Central memory CD8-positive, alpha-beta T cell (primary cell): ENCODE measurements at regions not wholly inside any gene's neighbourhood (a gene's known extent, or its start where the extent isn't known, plus 50 kb on each side); places are given as distances from the start of the nearest gene placed in this dataset.

Experiments used
- ATAC-seq: fragments of 150-1000 bp; cut with Tn5 transposase; replicated peaks from 2 replicates; pipeline ENCODE4 v1.10.0; 2022; ENCODE audit warnings: mild to moderate bottlenecking, moderate FRiP score, moderate number of reproducible peaks; ENCODE audit not compliant: poor library complexity, severe bottlenecking; ENCODE audit errors: extremely low read depth
- DNase-seq, 2 donors: peaks; one replicate each; pipeline ENCODE4 v3.0.0; 2021; ENCODE audit warnings: low spot score in 2 of 2
- H3K27ac Mint-ChIP-seq: one replicate; pipeline ENCODE4 v1.8.0; 2022; ENCODE audit warnings: low read depth, mild to moderate bottlenecking, moderate library complexity, mixed read lengths
- H3K27me3 Mint-ChIP-seq: one replicate; pipeline ENCODE4 v1.8.0; 2022; ENCODE audit warnings: mixed read lengths
- H3K36me3 Mint-ChIP-seq: one replicate; pipeline ENCODE4 v1.8.0; 2022; ENCODE audit warnings: mild to moderate bottlenecking, moderate library complexity, mixed read lengths; ENCODE audit not compliant: insufficient read depth
- H3K4me1 Mint-ChIP-seq: one replicate; pipeline ENCODE4 v1.8.0; 2022; ENCODE audit warnings: mixed read lengths
- H3K4me3 Mint-ChIP-seq: one replicate; pipeline ENCODE4 v1.8.0; 2022; ENCODE audit warnings: mild to moderate bottlenecking, moderate library complexity, mixed read lengths
- H3K9me3 Mint-ChIP-seq: one replicate; pipeline ENCODE4 v1.8.0; 2022; ENCODE audit warnings: mixed read lengths

DNA sequence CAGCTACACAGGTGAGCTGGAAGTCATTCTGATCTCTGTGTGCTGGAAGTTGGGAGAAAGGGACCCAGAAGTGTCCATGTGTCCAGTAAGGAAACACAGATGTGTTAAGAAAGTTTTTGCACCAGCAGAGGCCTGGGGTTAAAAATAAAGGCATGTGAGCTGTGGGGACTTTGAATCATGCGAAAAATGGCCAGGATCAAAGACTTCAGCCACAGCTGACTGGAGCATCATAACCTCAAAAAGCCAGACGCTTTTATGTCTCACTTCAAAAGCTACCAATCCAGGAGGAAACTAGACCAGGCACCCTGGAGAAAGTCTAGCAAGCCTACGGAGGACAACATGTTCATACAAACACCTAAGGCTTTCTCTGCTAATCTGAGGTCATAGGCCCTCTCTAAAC is 503.6 kb upstream of the REG3G start:
- H3K27me3 Mint-ChIP-seq: no peaks in the 10 kb centered on the region
- H3K36me3 Mint-ChIP-seq: no peaks in the 10 kb centered on the region
- DNase-seq (no peak), ATAC-seq (no peak)
- H3K9me3 Mint-ChIP-seq: peaks cover 11% of the 10 kb centered on the region
- H3K27ac Mint-ChIP-seq: no peak overlapping the region
- H3K4me1 Mint-ChIP-seq: no peaks in the 10 kb centered on the region
- no peak overlapping the region for H3K4me3 Mint-ChIP-seq

- H3K27ac Mint-ChIP-seq: no peak overlapping the region
- H3K27me3 Mint-ChIP-seq: no peaks in the 10 kb centered on the region
- no peak overlapping the region for H3K4me3 Mint-ChIP-seq
- ATAC-seq (no peak), DNase-seq (no peak)
- no peaks in the 10 kb centered on the region for H3K4me1 Mint-ChIP-seq
- H3K9me3 Mint-ChIP-seq: peaks cover 18% of the 10 kb centered on the region
- no peaks in the 10 kb centered on the region for H3K36me3 Mint-ChIP-seq
Observed at GRCh38 chr2:78532762-78533379, 492.6 kb upstream of the REG3G start.

DNA sequence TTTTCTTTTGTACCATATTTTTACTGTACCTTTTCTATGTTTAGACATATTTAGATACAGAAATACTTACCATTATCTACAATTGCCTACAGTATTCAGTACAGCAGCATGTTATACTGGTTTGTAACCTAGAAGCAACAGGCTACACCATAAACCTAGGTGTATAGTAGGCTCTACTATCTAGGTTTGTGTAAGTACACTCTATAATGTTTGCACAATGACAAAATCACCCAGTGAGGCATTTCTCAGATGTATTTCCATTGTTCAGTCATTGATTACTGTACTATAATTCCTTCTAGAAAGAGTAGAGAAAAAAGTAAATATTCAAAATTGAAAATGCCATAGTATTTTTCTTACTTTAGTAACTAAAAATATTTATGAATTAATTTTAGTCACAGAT is 490.1 kb upstream of the REG3G start:
- Mint-ChIP-seq H3K4me1 (no peaks in the 10 kb centered on the region), H3K27me3 (no peaks in the 10 kb centered on the region), H3K9me3 (peaks cover 5% of the 10 kb centered on the region), H3K36me3 (no peaks in the 10 kb centered on the region), H3K27ac (no peak overlapping the region), H3K4me3 (no peak overlapping the region)
- ATAC-seq: no peak
- no peak for DNase-seq

- no peak for DNase-seq
- no peaks in the 10 kb centered on the region for H3K27me3 Mint-ChIP-seq
- H3K4me3 Mint-ChIP-seq: no peak overlapping the region
- H3K9me3 Mint-ChIP-seq: peaks cover 16% of the 10 kb centered on the region
- no peaks in the 10 kb centered on the region for H3K36me3 Mint-ChIP-seq
- H3K4me1 Mint-ChIP-seq: no peaks in the 10 kb centered on the region
- no peak overlapping the region for H3K27ac Mint-ChIP-seq
- ATAC-seq: no peak
Observed at GRCh38 chr2:78538322-78538721, 487.2 kb upstream of the REG3G start.

GRCh38 chr2:78540255-78540654 is 485.2 kb upstream of the REG3G start:
- H3K4me3 Mint-ChIP-seq: no peak overlapping the region
- H3K27me3 Mint-ChIP-seq: no peaks in the 10 kb centered on the region
- ATAC-seq (no peak), DNase-seq (no peak)
- peaks cover 16% of the 10 kb centered on the region for H3K9me3 Mint-ChIP-seq
- H3K36me3 Mint-ChIP-seq: peaks cover 1% of the 10 kb centered on the region
- H3K27ac Mint-ChIP-seq: no peak overlapping the region
- no peaks in the 10 kb centered on the region for H3K4me1 Mint-ChIP-seq

GRCh38 chr2:78541088-78541450 is 484.4 kb upstream of the REG3G start:
- no peak for DNase-seq
- Mint-ChIP-seq H3K4me1 (no peaks in the 10 kb centered on the region), H3K27ac (no peak overlapping the region), H3K9me3 (peaks cover 24% of the 10 kb centered on the region), H3K27me3 (no peaks in the 10 kb centered on the region), H3K36me3 (peaks cover 1% of the 10 kb centered on the region), H3K4me3 (no peak overlapping the region)
- no peak for ATAC-seq

- Mint-ChIP-seq H3K36me3 (peaks cover 1% of the 10 kb centered on the region), H3K27ac (no peak overlapping the region), H3K27me3 (no peaks in the 10 kb centered on the region), H3K9me3 (peaks cover 24% of the 10 kb centered on the region), H3K4me3 (no peak overlapping the region), H3K4me1 (no peaks in the 10 kb centered on the region)
- ATAC-seq (no peak), DNase-seq (no peak)
Observed at GRCh38 chr2:78541451-78542267, 483.8 kb upstream of the REG3G start.

DNA sequence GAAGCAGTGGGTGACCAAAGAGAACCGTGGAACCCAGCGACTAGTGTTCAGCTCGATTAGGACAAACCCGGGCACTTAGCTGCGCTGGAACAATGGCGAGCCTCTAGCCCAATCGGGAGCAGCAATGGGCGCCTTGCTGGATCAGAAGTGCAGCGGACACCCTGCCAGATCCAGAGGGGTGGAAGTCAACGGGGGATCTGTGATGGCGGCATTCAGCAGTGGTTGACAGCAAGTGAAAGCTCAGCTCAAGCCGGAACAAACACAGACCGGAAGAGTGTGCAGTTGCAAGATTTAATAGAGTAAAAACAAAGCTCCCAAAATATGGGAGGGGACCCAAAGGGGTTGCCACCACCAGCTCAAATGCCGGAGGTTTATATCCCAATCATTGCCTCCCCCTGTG is 478.7 kb upstream of the REG3G start:
- ATAC-seq (no peak), DNase-seq (no peak)
- no peak overlapping the region for H3K27ac Mint-ChIP-seq
- H3K4me1 Mint-ChIP-seq: no peaks in the 10 kb centered on the region
- H3K9me3 Mint-ChIP-seq: peaks cover 47% of the 10 kb centered on the region
- H3K36me3 Mint-ChIP-seq: peaks cover 1% of the 10 kb centered on the region
- no peaks in the 10 kb centered on the region for H3K27me3 Mint-ChIP-seq
- no peak overlapping the region for H3K4me3 Mint-ChIP-seq

DNA sequence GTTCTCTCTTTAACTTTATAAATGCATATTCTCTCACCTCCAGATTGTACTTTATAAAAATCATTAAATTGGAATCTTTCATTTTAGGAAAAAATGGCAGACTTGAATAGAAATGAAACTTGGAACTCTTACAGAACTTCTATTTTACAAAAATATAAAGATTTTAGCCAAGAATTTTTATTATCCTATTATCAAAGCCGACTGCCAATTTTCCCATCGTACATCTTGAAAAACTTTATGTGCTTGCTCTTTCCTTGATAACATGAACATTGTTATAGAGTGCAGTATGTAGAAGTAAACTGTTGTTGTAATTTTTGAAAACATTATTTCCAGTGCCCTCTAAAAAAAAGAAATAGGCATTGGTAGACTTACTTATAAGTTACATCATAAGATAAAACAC is 475.7 kb upstream of the REG3G start:
- Mint-ChIP-seq H3K36me3 (no peaks in the 10 kb centered on the region), H3K9me3 (peaks cover 53% of the 10 kb centered on the region), H3K27me3 (no peaks in the 10 kb centered on the region), H3K4me1 (no peaks in the 10 kb centered on the region), H3K4me3 (no peak overlapping the region), H3K27ac (no peak overlapping the region)
- DNase-seq (no peak), ATAC-seq (no peak)

DNA sequence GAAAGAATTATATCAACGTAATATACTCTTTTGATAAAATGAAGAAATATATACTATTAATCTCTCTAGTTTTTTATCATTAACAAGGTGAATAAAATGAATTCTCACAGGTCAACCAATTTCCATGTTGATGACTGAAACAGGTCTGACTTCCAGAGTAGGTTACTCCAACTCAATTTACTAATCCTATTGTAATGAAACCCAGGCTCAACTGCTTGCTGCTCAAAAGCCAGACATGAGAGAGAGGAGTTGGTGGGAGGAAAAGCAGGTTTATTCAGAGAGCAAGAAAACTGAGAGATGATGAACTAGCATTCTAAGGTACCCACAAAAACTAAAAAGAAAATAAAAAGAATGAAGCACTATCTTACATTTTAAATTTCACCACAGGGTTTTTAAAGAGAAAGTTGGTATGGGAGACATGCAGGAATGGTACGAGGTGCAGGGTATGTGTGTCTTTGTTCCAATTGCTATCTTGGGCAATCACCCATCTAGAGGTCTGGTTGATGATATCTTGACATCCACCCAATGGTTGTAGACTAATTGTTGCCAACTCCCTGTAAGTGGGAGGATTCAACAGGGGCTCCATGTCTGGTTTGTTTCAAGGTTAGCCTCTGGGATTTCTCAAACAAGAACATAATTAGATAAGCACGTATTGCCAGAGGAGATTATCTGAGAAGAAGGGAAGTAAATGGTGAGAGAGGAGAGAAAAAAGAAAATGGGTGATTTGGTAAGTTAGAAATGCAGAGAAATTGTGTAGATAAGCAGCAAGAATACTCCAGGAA is 471.4 kb upstream of the REG3G start:
- peaks cover 32% of the 10 kb centered on the region for H3K9me3 Mint-ChIP-seq
- DNase-seq: no peak
- no peaks in the 10 kb centered on the region for H3K27me3 Mint-ChIP-seq
- no peak overlapping the region for H3K4me3 Mint-ChIP-seq
- no peaks in the 10 kb centered on the region for H3K4me1 Mint-ChIP-seq
- no peak overlapping the region for H3K27ac Mint-ChIP-seq
- H3K36me3 Mint-ChIP-seq: no peaks in the 10 kb centered on the region
- no peak for ATAC-seq

DNA sequence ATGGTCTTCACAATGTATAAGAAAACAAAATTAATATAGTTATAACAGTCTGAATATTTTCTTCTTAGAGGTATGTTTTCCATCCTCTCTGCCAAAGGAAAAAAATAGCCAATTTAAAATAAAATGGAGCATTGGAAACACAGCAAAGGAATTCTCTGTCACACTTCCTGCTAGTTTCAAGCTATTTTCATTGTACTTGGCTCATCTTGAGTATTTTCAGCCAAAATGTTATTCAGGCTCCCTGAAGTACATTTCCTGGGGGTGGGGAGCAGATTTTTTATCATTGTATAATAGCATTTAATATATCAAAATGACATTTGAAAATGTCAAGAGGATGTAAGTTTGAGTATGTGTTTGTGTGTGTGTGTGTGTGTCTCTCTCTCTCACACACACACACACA is 463.6 kb upstream of the REG3G start:
- ATAC-seq (no peak), DNase-seq (no peak)
- H3K27me3 Mint-ChIP-seq: no peaks in the 10 kb centered on the region
- H3K27ac Mint-ChIP-seq: no peak overlapping the region
- no peaks in the 10 kb centered on the region for H3K36me3 Mint-ChIP-seq
- H3K4me3 Mint-ChIP-seq: no peak overlapping the region
- H3K9me3 Mint-ChIP-seq: peaks cover 11% of the 10 kb centered on the region
- H3K4me1 Mint-ChIP-seq: no peaks in the 10 kb centered on the region

- no peak overlapping the region for H3K27ac Mint-ChIP-seq
- H3K4me1 Mint-ChIP-seq: no peaks in the 10 kb centered on the region
- DNase-seq (no peak), ATAC-seq (no peak)
- no peaks in the 10 kb centered on the region for H3K36me3 Mint-ChIP-seq
- H3K9me3 Mint-ChIP-seq: peaks cover 17% of the 10 kb centered on the region
- no peaks in the 10 kb centered on the region for H3K27me3 Mint-ChIP-seq
- H3K4me3 Mint-ChIP-seq: no peak overlapping the region
Observed at GRCh38 chr2:78564666-78565065, 460.8 kb upstream of the REG3G start.
